ENCODE measurements at regions not wholly inside any gene's neighbourhood (a gene's known extent, or its start where the extent isn't known, plus 50 kb on each side); places are given as distances from the start of the nearest gene placed in this dataset.

- TF ChIP-seq POLR2AphosphoS5 (IDR thresholded peaks at IDR 0.05) (no peak), POLR2A (IDR thresholded peaks at IDR 0.05) (no peak)
Measured at GRCh38 chr11:71180694-71181470, 71.5 kb downstream of the SHANK2 start.
